ENCODE measurements at regions not wholly inside any gene's neighbourhood (a gene's known extent, or its start where the extent isn't known, plus 50 kb on each side); places are given as distances from the start of the nearest gene placed in this dataset.

DNA sequence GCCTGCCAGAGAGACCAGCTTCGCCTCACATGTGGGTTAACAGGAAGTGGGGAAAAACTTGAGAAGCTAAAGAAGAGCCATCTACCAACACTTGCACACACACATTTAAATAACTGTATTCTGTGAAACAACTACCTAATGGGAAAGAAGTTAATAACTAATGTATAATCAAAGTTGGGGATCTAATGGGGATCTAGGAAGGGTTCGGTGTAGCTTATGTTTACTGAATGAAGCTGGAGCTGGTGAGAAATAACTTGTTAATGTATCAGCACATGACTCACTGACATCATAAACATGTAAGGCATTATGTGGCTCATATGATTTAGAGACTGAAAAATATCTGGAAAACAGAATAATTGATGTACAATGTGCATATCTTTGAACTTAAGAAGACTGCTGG lies 421.3 kb upstream of the NXPH2 start:
- Histone ChIP-seq H3K4me3 (no peak overlapping the region), H3K9me3 (no peaks in the 10 kb centered on the region), H3K4me1 (no peaks in the 10 kb centered on the region), H3K27me3 (no peaks in the 10 kb centered on the region), H3K36me3 (no peaks in the 10 kb centered on the region), H3K27ac (no peak overlapping the region)
- WGBS, 2 donors (ENCODE audit: low coverage in 1 of 2) = 77 to 93% methylated on average over 1 to 2 of the region's 2 CpGs
- ATAC-seq = no peak
- TF ChIP-seq, protein P1, sequence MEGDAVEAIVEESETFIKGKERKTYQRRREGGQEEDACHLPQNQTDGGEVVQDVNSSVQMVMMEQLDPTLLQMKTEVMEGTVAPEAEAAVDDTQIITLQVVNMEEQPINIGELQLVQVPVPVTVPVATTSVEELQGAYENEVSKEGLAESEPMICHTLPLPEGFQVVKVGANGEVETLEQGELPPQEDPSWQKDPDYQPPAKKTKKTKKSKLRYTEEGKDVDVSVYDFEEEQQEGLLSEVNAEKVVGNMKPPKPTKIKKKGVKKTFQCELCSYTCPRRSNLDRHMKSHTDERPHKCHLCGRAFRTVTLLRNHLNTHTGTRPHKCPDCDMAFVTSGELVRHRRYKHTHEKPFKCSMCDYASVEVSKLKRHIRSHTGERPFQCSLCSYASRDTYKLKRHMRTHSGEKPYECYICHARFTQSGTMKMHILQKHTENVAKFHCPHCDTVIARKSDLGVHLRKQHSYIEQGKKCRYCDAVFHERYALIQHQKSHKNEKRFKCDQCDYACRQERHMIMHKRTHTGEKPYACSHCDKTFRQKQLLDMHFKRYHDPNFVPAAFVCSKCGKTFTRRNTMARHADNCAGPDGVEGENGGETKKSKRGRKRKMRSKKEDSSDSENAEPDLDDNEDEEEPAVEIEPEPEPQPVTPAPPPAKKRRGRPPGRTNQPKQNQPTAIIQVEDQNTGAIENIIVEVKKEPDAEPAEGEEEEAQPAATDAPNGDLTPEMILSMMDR (IDR thresholded peaks at IDR 0.05) = no peak
- TF ChIP-seq POLR2AphosphoS5 (IDR thresholded peaks at IDR 0.05) (no peak), EP300 (IDR thresholded peaks at IDR 0.05) (no peak), POLR2A (IDR thresholded peaks at IDR 0.05) (no peak)

GRCh38 chr2:139196754-139197153 lies 416.6 kb upstream of the NXPH2 start:
- no peaks in the 10 kb centered on the region for H3K27me3 ChIP-seq
- WGBS, 2 donors (ENCODE audit: low coverage in 1 of 2) = 68 to 79% methylated on average over 4 of the region's 4 CpGs

GRCh38 chr2:139194546-139194945 lies 414.4 kb upstream of the NXPH2 start:
- ATAC-seq = no peak
- Histone ChIP-seq H3K36me3 (no peaks in the 10 kb centered on the region), H3K27ac (no peak overlapping the region), H3K9me3 (no peaks in the 10 kb centered on the region), H3K4me1 (no peaks in the 10 kb centered on the region), H3K27me3 (no peaks in the 10 kb centered on the region), H3K4me3 (no peak overlapping the region)
- WGBS, 2 donors (ENCODE audit: low coverage in 1 of 2) = 85% methylated on average over 6 to 7 of the region's 7 CpGs
- TF ChIP-seq, protein P1 (IDR thresholded peaks at IDR 0.05) = no peak
- TF ChIP-seq EP300 (IDR thresholded peaks at IDR 0.05) (no peak), POLR2A (IDR thresholded peaks at IDR 0.05) (no peak), POLR2AphosphoS5 (IDR thresholded peaks at IDR 0.05) (no peak)

More at GRCh38 chr2:139196754-139197153, 416.6 kb upstream of the NXPH2 start:
- no peaks in the 10 kb centered on the region for H3K4me1 ChIP-seq
- no peak overlapping the region for H3K4me3 ChIP-seq
- H3K27ac ChIP-seq = no peak overlapping the region
- no peaks in the 10 kb centered on the region for H3K9me3 ChIP-seq
- H3K36me3 ChIP-seq = no peaks in the 10 kb centered on the region
- ATAC-seq = no peak
- TF ChIP-seq EP300 (IDR thresholded peaks at IDR 0.05) = no peak
- TF ChIP-seq, protein P1 (IDR thresholded peaks at IDR 0.05) = no peak

- no peaks in the 10 kb centered on the region for H3K9me3 ChIP-seq
- H3K27me3 ChIP-seq = no peaks in the 10 kb centered on the region
- no peaks in the 10 kb centered on the region for H3K36me3 ChIP-seq
- TF ChIP-seq POLR2AphosphoS5 (IDR thresholded peaks at IDR 0.05) (no peak), EP300 (IDR thresholded peaks at IDR 0.05) (no peak), POLR2A (IDR thresholded peaks at IDR 0.05) (no peak)
- TF ChIP-seq, protein P1 (IDR thresholded peaks at IDR 0.05) = no peak
- 61 to 79% methylated on average over 3 of the region's 3 CpGs for WGBS, 2 donors (ENCODE audit: low coverage in 1 of 2)
- no peak for ATAC-seq
- H3K4me1 ChIP-seq = no peaks in the 10 kb centered on the region
- H3K4me3 ChIP-seq = no peak overlapping the region
- H3K27ac ChIP-seq = no peak overlapping the region
These were observed 396.9 kb upstream of the NXPH2 start for GRCh38 chr2:139177041-139177440.

- no peaks in the 10 kb centered on the region for H3K4me1 ChIP-seq
- TF ChIP-seq POLR2AphosphoS5 (IDR thresholded peaks at IDR 0.05) (no peak), EP300 (IDR thresholded peaks at IDR 0.05) (no peak), POLR2A (IDR thresholded peaks at IDR 0.05) (no peak)
- TF ChIP-seq, protein P1 (IDR thresholded peaks at IDR 0.05) = no peak
- H3K27ac ChIP-seq = no peak overlapping the region
- WGBS, 2 donors (ENCODE audit: low coverage in 1 of 2) = 40 to 59% methylated on average over 3 of the region's 3 CpGs
- no peak overlapping the region for H3K4me3 ChIP-seq
- H3K9me3 ChIP-seq = no peaks in the 10 kb centered on the region
- H3K36me3 ChIP-seq = no peaks in the 10 kb centered on the region
- no peaks in the 10 kb centered on the region for H3K27me3 ChIP-seq
- no peak for ATAC-seq
These were observed 395.3 kb upstream of the NXPH2 start for GRCh38 chr2:139175510-139175909.

All from gastroesophageal sphincter (tissue), 4 donors.